H1 (cell line): ENCODE measurements at regions not wholly inside any gene's neighbourhood (a gene's known extent, or its start where the extent isn't known, plus 50 kb on each side); places are given as distances from the start of the nearest gene placed in this dataset.

ENCODE experiments used
- BCL11A ChIP-seq, 2 experiments: IDR thresholded peaks; one replicate each; pipeline ENCODE4 v1.6.1; 2011; ENCODE audit warnings: low read depth in 2 of 2, low read length in 2 of 2, mild to moderate bottlenecking in 2 of 2
- GABPA ChIP-seq: IDR thresholded peaks from 2 replicates; pipeline ENCODE4 v1.6.1; 2011; ENCODE audit warnings: mild to moderate bottlenecking, low read length, moderate library complexity, borderline replicate concordance; ENCODE audit not compliant: insufficient read depth
- JUND ChIP-seq: IDR thresholded peaks from 2 replicates; pipeline ENCODE4 v1.6.1; 2011; ENCODE audit warnings: mild to moderate bottlenecking, improper control_type of control experiment, low read length
- KDM5A ChIP-seq: fragments of 200-600 bp; IDR thresholded peaks from 2 replicates; pipeline ENCODE4 v1.7.1; 2012; ENCODE audit warnings: mild to moderate bottlenecking, low read length, inconsistent platforms, mixed read lengths
- NRF1 ChIP-seq: IDR thresholded peaks from 2 replicates; pipeline ENCODE4 v1.6.1; 2011; ENCODE audit warnings: mild to moderate bottlenecking, low read depth, low read length, improper control_type of control experiment
- POLR2AphosphoS5 ChIP-seq: IDR thresholded peaks from 2 replicates; pipeline ENCODE4 v1.6.1; 2011; ENCODE audit warnings: low read depth, low read length
- RAD21 ChIP-seq, 2 experiments: IDR thresholded peaks in 1 of 2; conservative IDR thresholded peaks in 1 of 2; 2 replicates each; pipeline ENCODE4 v1.6.1; 2011; ENCODE audit warnings: low read depth in 2 of 2, low read length in 2 of 2, improper control_type of control experiment in 1 of 2, inconsistent platforms in 1 of 2, mild to moderate bottlenecking in 1 of 2, moderate library complexity in 1 of 2
- SP4 ChIP-seq: IDR thresholded peaks from 2 replicates; pipeline ENCODE4 v1.6.1; 2012; ENCODE audit warnings: low read length, inconsistent platforms
- TF ChIP-seq, protein P1 (sequence below): IDR thresholded peaks from 2 replicates; pipeline ENCODE4 v1.6.1; 2011; ENCODE audit warnings: low read depth, mild to moderate bottlenecking, low read length; ENCODE audit not compliant: insufficient read depth

DNA sequence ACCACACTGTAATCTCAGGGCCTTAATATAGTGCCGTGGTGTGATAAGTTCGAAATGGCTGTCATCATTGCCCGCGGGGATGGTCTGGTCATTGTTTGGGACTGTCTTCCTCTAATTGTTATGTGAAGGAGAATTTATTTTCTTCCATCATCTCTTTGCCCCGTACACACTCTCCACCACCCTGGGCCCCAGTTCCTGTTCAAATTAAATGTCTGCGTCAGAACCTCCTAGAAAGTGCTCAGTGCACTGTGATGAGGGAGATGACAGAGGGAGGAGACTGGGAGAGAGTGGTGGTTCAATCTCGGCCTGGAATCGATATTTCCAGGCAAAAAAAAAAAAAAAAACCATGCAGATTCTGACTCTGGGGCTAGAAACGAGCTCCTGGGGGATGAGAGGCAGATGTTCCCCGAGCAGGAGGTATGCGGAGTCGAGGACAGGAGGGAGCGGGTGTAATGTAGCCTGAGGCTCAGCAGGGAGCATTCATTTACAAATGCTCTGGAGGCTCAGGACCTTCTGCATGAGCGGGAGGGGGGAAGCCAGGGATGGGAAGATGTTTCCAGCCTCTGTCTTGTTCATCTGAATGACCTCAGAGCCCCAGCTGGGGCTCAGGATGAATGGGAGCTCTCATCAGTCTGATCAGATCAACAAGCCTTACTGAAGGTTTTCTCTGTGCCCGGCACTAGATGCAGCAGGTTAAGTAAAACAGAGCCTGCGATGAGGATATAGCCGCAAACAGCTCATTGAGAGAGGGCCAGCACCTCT is 219.5 kb downstream of the TBX5 start (continued):
- TF ChIP-seq POLR2AphosphoS5 = no peak
- peak in 1 of 2 experiments; percentile 1; a peak in 1 of 4 replicates for TF ChIP-seq RAD21 (IDR thresholded peaks at IDR 0.05 in 1 of 2, conservative IDR thresholded peaks at IDR 0.05 in 1 of 2; ENCODE audit: low read depth in 2 of 2, low read length in 2 of 2)
- TF ChIP-seq GABPA = no peak
- TF ChIP-seq BCL11A (IDR thresholded peaks at IDR 0.05; ENCODE audit: low read depth in 2 of 2, low read length in 2 of 2) = no peak
- no peak for TF ChIP-seq NRF1
- no peak for TF ChIP-seq JUND
- no peak for TF ChIP-seq SP4
- TF ChIP-seq KDM5A = no peak
- TF ChIP-seq, protein P1, sequence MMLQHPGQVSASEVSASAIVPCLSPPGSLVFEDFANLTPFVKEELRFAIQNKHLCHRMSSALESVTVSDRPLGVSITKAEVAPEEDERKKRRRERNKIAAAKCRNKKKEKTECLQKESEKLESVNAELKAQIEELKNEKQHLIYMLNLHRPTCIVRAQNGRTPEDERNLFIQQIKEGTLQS = no peak
- TF ChIP-seq, all 59 proteins: peak for 6
